PC-3 (cell line): ENCODE measurements at regions not wholly inside any gene's neighbourhood (a gene's known extent, or its start where the extent isn't known, plus 50 kb on each side); places are given as distances from the start of the nearest gene placed in this dataset.

Experiments
- ATAC-seq: fragments of 200-7000 bp; cut with Tn5 transposase; 2 replicates; pipeline ENCODE4 v1.9.1; 2020; ENCODE audit warnings: mild to moderate bottlenecking, moderate library complexity
- BruUV-seq: library from RNA; stranded (reverse); fragments of 400-500 nt; replicated peaks from 2 replicates; lab custom pipeline; 2021; lab: Mats Ljungman, UMichigan
- CTCF ChIA-PET: fragments of 300-600 bp; sonication (Branson Sonifier 250); formaldehyde crosslinking; loops from one replicate; lab custom pipeline; 2022; ENCODE audit warnings: antibody characterized with exemption; lab: Charles Lee
- POLR2A ChIA-PET: fragments of 300-600 bp; sonication (Branson Sonifier 250); formaldehyde crosslinking; loops from one replicate; lab custom pipeline; 2022; ENCODE audit warnings: antibody characterized with exemption; ENCODE audit not compliant: unreplicated experiment; lab: Charles Lee
- DNase-seq: peaks from one replicate; pipeline ENCODE4 v3.0.0-alpha.2; 2015
- H2AFZ ChIP-seq: fragments of 300-600 bp; sonication (generic); 2 replicates; pipeline ENCODE4 v1.6.0; 2016; ENCODE audit warnings: antibody characterized with exemption, low read length
- H3F3A ChIP-seq: fragments of 300-600 bp; sonication (generic); one replicate; pipeline ENCODE4 v1.6.0; 2017; ENCODE audit warnings: antibody characterized with exemption, low read length, control low read depth, mild to moderate bottlenecking; ENCODE audit not compliant: unreplicated experiment
- H3K27ac ChIP-seq: fragments of 300-600 bp; sonication (generic); 2 replicates; pipeline ENCODE4 v1.5.1; 2016; ENCODE audit warnings: mild to moderate bottlenecking, low read length
- H3K27me3 ChIP-seq: fragments of 300-600 bp; sonication (generic); 2 replicates; pipeline ENCODE4 v1.6.1; 2016; ENCODE audit warnings: low read length, mixed read lengths
- H3K36me3 ChIP-seq: fragments of 300-600 bp; sonication (generic); 2 replicates; pipeline ENCODE4 v1.6.1; 2016; ENCODE audit warnings: low read depth, mixed run types, low read length, mixed read lengths
- H3K4me1 ChIP-seq: fragments of 300-600 bp; sonication (generic); 2 replicates; pipeline ENCODE4 v1.5.1; 2016; ENCODE audit warnings: low read length; ENCODE audit not compliant: insufficient read depth
- H3K4me2 ChIP-seq: fragments of 300-600 bp; sonication (generic); 2 replicates; pipeline ENCODE4 v1.6.0; 2016; ENCODE audit warnings: low read length
- H3K4me3 ChIP-seq: fragments of 300-600 bp; sonication (generic); 2 replicates; pipeline ENCODE4 v1.5.1; 2016; ENCODE audit warnings: mild to moderate bottlenecking, low read length, mixed read lengths
- H3K79me2 ChIP-seq: fragments of 300-600 bp; sonication (generic); 2 replicates; pipeline ENCODE4 v1.6.1; 2017; ENCODE audit warnings: low read length, mixed read lengths
- H3K9ac ChIP-seq: fragments of 300-600 bp; sonication (generic); 2 replicates; pipeline ENCODE4 v1.6.0; 2016; ENCODE audit warnings: mild to moderate bottlenecking, low read length
- H3K9me2 ChIP-seq: fragments of 300-600 bp; sonication (generic); replicated peaks from 2 replicates; pipeline ENCODE4 v1.6.1; 2016; ENCODE audit warnings: mixed run types, low read length, mixed read lengths
- H3K9me3 ChIP-seq: fragments of 300-600 bp; sonication (generic); 2 replicates; pipeline ENCODE4 v1.6.1; 2016; ENCODE audit warnings: low read length, mixed read lengths
- H4K20me1 ChIP-seq: fragments of 300-600 bp; sonication (generic); 2 replicates; pipeline ENCODE4 v1.6.1; 2016; ENCODE audit warnings: low read length, mixed read lengths
- CTCF ChIP-seq: fragments of 300-600 bp; sonication (generic); conservative IDR thresholded peaks from 2 replicates; pipeline ENCODE4 v1.5.1; 2017; ENCODE audit warnings: antibody characterized with exemption, low read depth, mild to moderate bottlenecking, low read length
- EZH2 ChIP-seq: fragments of 300-600 bp; sonication (generic); IDR thresholded peaks from one replicate; pipeline ENCODE4 v1.6.1; 2017; ENCODE audit warnings: antibody characterized with exemption, mild to moderate bottlenecking, low read length; ENCODE audit not compliant: unreplicated experiment
- EZH2phosphoT487 ChIP-seq: fragments of 300-600 bp; sonication (generic); IDR thresholded peaks from 2 replicates; pipeline ENCODE4 v1.6.1; 2018; ENCODE audit warnings: mild to moderate bottlenecking, antibody characterized with exemption, low read length, borderline replicate concordance
- intact Hi-C: fragments of 100-400 bp; cut with micrococcal nuclease; formaldehyde crosslinking; loops from 2 replicates; pipeline ENCODE4 v1.9.0; 2023

- Histone ChIP-seq H3F3A (no peaks in the 10 kb centered on the region), H3K79me2 (no peaks in the 10 kb centered on the region), H3K9ac (no peak overlapping the region), H2AFZ (no peak overlapping the region), H3K4me1 (no peaks in the 10 kb centered on the region), H4K20me1 (no peaks in the 10 kb centered on the region), H3K36me3 (no peaks in the 10 kb centered on the region), H3K9me2 (no peaks in the 10 kb centered on the region), H3K27ac (no peak overlapping the region), H3K27me3 (no peaks in the 10 kb centered on the region), H3K4me2 (no peak overlapping the region), H3K9me3 (no peaks in the 10 kb centered on the region), H3K4me3 (no peak overlapping the region)
- no TSS peak for BruUV-seq
- DNase-seq = no peak
- no peak for ATAC-seq
- TF ChIP-seq EZH2phosphoT487 = no peak
- TF ChIP-seq EZH2 = no peak
- no peak for TF ChIP-seq CTCF
- ChIA-PET POLR2A (no interaction called here), CTCF (no interaction called here)
- intact Hi-C loops = no loop called here
Measured at GRCh38 chr3:176313426-176313825, 883.9 kb downstream of the TBL1XR1 start.

GRCh38 chr3:176310641-176311040 lies 886.6 kb downstream of the TBL1XR1 start:
- ChIA-PET POLR2A (no interaction called here), CTCF (no interaction called here)
- H3K27ac ChIP-seq = no peak overlapping the region
- no peaks in the 10 kb centered on the region for H3F3A ChIP-seq
- H3K4me2 ChIP-seq = no peak overlapping the region
- H3K4me3 ChIP-seq = no peak overlapping the region
- intact Hi-C loops = no loop called here
- TF ChIP-seq EZH2phosphoT487 (no peak), CTCF (no peak), EZH2 (no peak)
- no peaks in the 10 kb centered on the region for H3K36me3 ChIP-seq
- no peak for ATAC-seq
- no peaks in the 10 kb centered on the region for H3K27me3 ChIP-seq
- H2AFZ ChIP-seq = no peak overlapping the region
- no peak for DNase-seq
- no peaks in the 10 kb centered on the region for H3K79me2 ChIP-seq
- no TSS peak for BruUV-seq
- no peaks in the 10 kb centered on the region for H3K9me3 ChIP-seq
- no peaks in the 10 kb centered on the region for H4K20me1 ChIP-seq
- no peak overlapping the region for H3K9ac ChIP-seq
- no peaks in the 10 kb centered on the region for H3K9me2 ChIP-seq
- H3K4me1 ChIP-seq = no peaks in the 10 kb centered on the region

GRCh38 chr3:176302271-176302670 lies 895.0 kb downstream of the TBL1XR1 start:
- Histone ChIP-seq H3K4me1 (no peaks in the 10 kb centered on the region), H3K9me2 (no peaks in the 10 kb centered on the region), H3K9me3 (no peaks in the 10 kb centered on the region), H3K27me3 (no peaks in the 10 kb centered on the region), H3K9ac (no peak overlapping the region), H3K4me3 (no peak overlapping the region), H4K20me1 (no peaks in the 10 kb centered on the region), H3K79me2 (no peaks in the 10 kb centered on the region), H3K27ac (no peak overlapping the region), H3K36me3 (no peaks in the 10 kb centered on the region), H3F3A (no peaks in the 10 kb centered on the region), H2AFZ (no peak overlapping the region), H3K4me2 (no peak overlapping the region)
- ChIA-PET CTCF (no interaction called here), POLR2A (no interaction called here)
- intact Hi-C loops = no loop called here
- TF ChIP-seq EZH2 (no peak), EZH2phosphoT487 (no peak), CTCF (no peak)
- no peak for ATAC-seq
- BruUV-seq = no TSS peak
- no peak for DNase-seq
